CMK (cell line): ENCODE measurements at regions not wholly inside any gene's neighbourhood (a gene's known extent, or its start where the extent isn't known, plus 50 kb on each side); places are given as distances from the start of the nearest gene placed in this dataset.
A peak's percentile ranks its signal among the peaks of the same experiment; 100 is the strongest.

ENCODE experiments used
- DNase-seq: peaks from one replicate; pipeline ENCODE4 v3.0.0-alpha.2; 2010; ENCODE audit warnings: low read depth

GRCh38 chr16:17590711-17591654 is 120.2 kb upstream of the XYLT1 start:
- peak; percentile 45 for DNase-seq

GRCh38 chr16:17589898-17590297 is 119.1 kb upstream of the XYLT1 start:
- DNase-seq = no peak

- DNase-seq = no peak
These were observed 114.8 kb upstream of the XYLT1 start for GRCh38 chr16:17585449-17586074.

GRCh38 chr16:17578981-17579874 is 108.5 kb upstream of the XYLT1 start:
- peak; percentile 61 for DNase-seq

- no peak for DNase-seq
These were observed 103.5 kb upstream of the XYLT1 start for GRCh38 chr16:17574256-17574655.

GRCh38 chr16:17572145-17572544 is 101.4 kb upstream of the XYLT1 start:
- DNase-seq = no peak

GRCh38 chr16:17571499-17572093 is 100.8 kb upstream of the XYLT1 start:
- DNase-seq = no peak

GRCh38 chr16:17568239-17568638 is 97.5 kb upstream of the XYLT1 start:
- no peak for DNase-seq

GRCh38 chr16:17567455-17567854 is 96.7 kb upstream of the XYLT1 start:
- DNase-seq = no peak

- DNase-seq = no peak
These were observed 96.1 kb upstream of the XYLT1 start for GRCh38 chr16:17566656-17567450.

- no peak for DNase-seq
These were observed 95.3 kb upstream of the XYLT1 start for GRCh38 chr16:17566075-17566474.

- no peak for DNase-seq
These were observed 94.8 kb upstream of the XYLT1 start for GRCh38 chr16:17565605-17566004.

- DNase-seq = no peak
These were observed 94.1 kb upstream of the XYLT1 start for GRCh38 chr16:17564856-17565255.

GRCh38 chr16:17563323-17564091 is 92.7 kb upstream of the XYLT1 start:
- DNase-seq = no peak

- no peak for DNase-seq
These were observed 90.3 kb upstream of the XYLT1 start for GRCh38 chr16:17561056-17561455.

GRCh38 chr16:17560548-17560947 is 89.8 kb upstream of the XYLT1 start:
- DNase-seq = no peak

- DNase-seq = no peak
These were observed 88.6 kb upstream of the XYLT1 start for GRCh38 chr16:17559394-17559793.

GRCh38 chr16:17557949-17558348 is 87.2 kb upstream of the XYLT1 start:
- no peak for DNase-seq

GRCh38 chr16:17557480-17557879 is 86.7 kb upstream of the XYLT1 start:
- DNase-seq = no peak

- no peak for DNase-seq
These were observed 85.7 kb upstream of the XYLT1 start for GRCh38 chr16:17556276-17557052.
